GM12878 (cell line): ENCODE measurements at regions not wholly inside any gene's neighbourhood (a gene's known extent, or its start where the extent isn't known, plus 50 kb on each side); places are given as distances from the start of the nearest gene placed in this dataset.

Source experiments
- ATAC-seq: fragments of 200-7000 bp; cut with Tn5 transposase; 3 replicates; pipeline ENCODE4 v1.9.1; 2020; ENCODE audit warnings: mild to moderate bottlenecking, moderate library complexity
- BruUV-seq: library from RNA; stranded (reverse); fragments of 400-500 nt; replicated peaks from 2 replicates; lab custom pipeline; 2021; lab: Mats Ljungman, UMichigan
- CTCF ChIA-PET: fragments of 300-600 bp; sonication (Branson Sonifier 250); formaldehyde crosslinking; extraction: SDS; loops from one replicate; lab custom pipeline; 2021; ENCODE audit warnings: inconsistent platforms; lab: Yijun Ruan, JAX
- POLR2A ChIA-PET: fragments of 350-600 bp; formaldehyde crosslinking; extraction: SDS; loops from one replicate; lab custom pipeline; 2021; ENCODE audit warnings: inconsistent platforms; lab: Charles Lee
- RAD21 ChIA-PET: fragments of 300-600 bp; sonication (Branson Sonifier 250); formaldehyde crosslinking; loops from one replicate; lab custom pipeline; 2023; ENCODE audit warnings: antibody characterized with exemption; ENCODE audit not compliant: unreplicated experiment; lab: Charles Lee
- SMC1A ChIA-PET: fragments of 300-600 bp; sonication (Branson Sonifier 250); formaldehyde crosslinking; loops from one replicate; lab custom pipeline; 2023; ENCODE audit not compliant: unreplicated experiment, uncharacterized antibody; lab: Charles Lee
- DNase-seq: peaks from one replicate; pipeline ENCODE4 v3.0.0-alpha.2; 2011; ENCODE audit warnings: low read depth, low spot score
- FAIRE-seq: peaks from 3 replicates; lab custom pipeline; 2011; peaks lifted over from hg19 to GRCh38; lab: Jason Lieb, UNC
- H2AFZ ChIP-seq: 2 replicates; pipeline ENCODE4 v1.6.0; 2011; ENCODE audit warnings: low read depth, low read length, control low read depth; ENCODE audit not compliant: control insufficient read depth
- H3K27ac ChIP-seq: 2 replicates; pipeline ENCODE4 v1.5.1; 2011; ENCODE audit warnings: control low read depth; ENCODE audit not compliant: control insufficient read depth, insufficient read depth
- H3K27me3 ChIP-seq, 2 experiments: replicated peaks in 1 of 2; 2 replicates each; pipeline versions ENCODE4 v1.6.0 to v1.6.1; 2011; ENCODE audit warnings: low read length in 1 of 2; ENCODE audit not compliant: control insufficient read depth in 2 of 2, insufficient read depth in 2 of 2
- H3K36me3 ChIP-seq, 2 experiments: 2 replicates each; pipeline ENCODE4 v1.5.1; 2011; ENCODE audit warnings: low read length in 1 of 2; ENCODE audit not compliant: control insufficient read depth in 2 of 2, insufficient read depth in 2 of 2
- H3K4me1 ChIP-seq: 2 replicates; pipeline ENCODE4 v1.6.1; 2011; ENCODE audit warnings: mild to moderate bottlenecking, low read length, moderate library complexity, mixed read lengths; ENCODE audit not compliant: control insufficient read depth, insufficient read depth
- H3K4me2 ChIP-seq: 2 replicates; pipeline ENCODE4 v1.6.0; 2011; ENCODE audit warnings: control low read depth; ENCODE audit not compliant: control insufficient read depth, insufficient read depth
- H3K4me3 ChIP-seq: fragments of 200-600 bp; sonication (generic); 2 replicates; pipeline ENCODE4 v1.5.1; 2016
- H3K79me2 ChIP-seq: 2 replicates; pipeline ENCODE4 v1.6.0; 2011; ENCODE audit warnings: low read length; ENCODE audit not compliant: control insufficient read depth, insufficient read depth
- H3K9ac ChIP-seq: 2 replicates; pipeline ENCODE4 v1.8.0; 2011; ENCODE audit warnings: low read length, control low read depth, mixed read lengths; ENCODE audit not compliant: control insufficient read depth, insufficient read depth
- H3K9me3 ChIP-seq: replicated peaks from 3 replicates; pipeline ENCODE4 v1.5.1; 2011; ENCODE audit warnings: mild to moderate bottlenecking, low read length; ENCODE audit not compliant: control insufficient read depth, insufficient read depth
- H4K20me1 ChIP-seq: 2 replicates; pipeline ENCODE4 v1.6.0; 2011; ENCODE audit not compliant: control insufficient read depth, insufficient read depth
- YBX1 ChIP-seq: fragments of 450-650 bp; IDR thresholded peaks from 2 replicates; pipeline ENCODE4 v1.6.1; 2016; ENCODE audit warnings: antibody characterized with exemption
- WGBS: methylation state at CpG from one replicate; pipeline ENCODE4 v1.1.6; 2016; ENCODE audit warnings: low lambda C conversion rate; ENCODE audit not compliant: insufficient replicate concordance, insufficient coverage; ENCODE audit errors: missing lambda C conversion rate; 5-methylcytosine and 5-hydroxymethylcytosine counted together
- in situ Hi-C: fragments of 300-500 bp; cut with MboI; formaldehyde crosslinking; loops from 9 replicates; pipeline ENCODE4 v1.14.3; 2018; ENCODE audit warnings: mixed read lengths
- intact Hi-C: fragments of 100-400 bp; cut with micrococcal nuclease; formaldehyde crosslinking; loops from one replicate; pipeline ENCODE4 v1.14.2; 2022; ENCODE audit not compliant: unreplicated experiment
- TF ChIP-seq, protein P1 (sequence below): IDR thresholded peaks from 2 replicates; pipeline ENCODE4 v1.6.1; 2012; ENCODE audit warnings: mild to moderate bottlenecking, low read depth, low read length
- TF ChIP-seq, protein P2 (sequence below): fragments of 450-650 bp; conservative IDR thresholded peaks from 2 replicates; pipeline ENCODE4 v1.6.1; 2017; ENCODE audit warnings: mild to moderate bottlenecking, moderate library complexity
- TF ChIP-seq, protein P3 (sequence below): fragments of 450-650 bp; IDR thresholded peaks from 2 replicates; pipeline ENCODE4 v1.6.1; 2017; ENCODE audit warnings: mild to moderate bottlenecking, moderate library complexity

- POLR2A ChIA-PET: no interaction called here
- 4% methylated on average over 5 of the region's 5 CpGs for WGBS
- H3K4me1 ChIP-seq: no peaks in the 10 kb centered on the region
- RAD21 ChIA-PET: no interaction called here
- CTCF ChIA-PET: no interaction called here
- no peak for FAIRE-seq
- TF ChIP-seq, protein P1, sequence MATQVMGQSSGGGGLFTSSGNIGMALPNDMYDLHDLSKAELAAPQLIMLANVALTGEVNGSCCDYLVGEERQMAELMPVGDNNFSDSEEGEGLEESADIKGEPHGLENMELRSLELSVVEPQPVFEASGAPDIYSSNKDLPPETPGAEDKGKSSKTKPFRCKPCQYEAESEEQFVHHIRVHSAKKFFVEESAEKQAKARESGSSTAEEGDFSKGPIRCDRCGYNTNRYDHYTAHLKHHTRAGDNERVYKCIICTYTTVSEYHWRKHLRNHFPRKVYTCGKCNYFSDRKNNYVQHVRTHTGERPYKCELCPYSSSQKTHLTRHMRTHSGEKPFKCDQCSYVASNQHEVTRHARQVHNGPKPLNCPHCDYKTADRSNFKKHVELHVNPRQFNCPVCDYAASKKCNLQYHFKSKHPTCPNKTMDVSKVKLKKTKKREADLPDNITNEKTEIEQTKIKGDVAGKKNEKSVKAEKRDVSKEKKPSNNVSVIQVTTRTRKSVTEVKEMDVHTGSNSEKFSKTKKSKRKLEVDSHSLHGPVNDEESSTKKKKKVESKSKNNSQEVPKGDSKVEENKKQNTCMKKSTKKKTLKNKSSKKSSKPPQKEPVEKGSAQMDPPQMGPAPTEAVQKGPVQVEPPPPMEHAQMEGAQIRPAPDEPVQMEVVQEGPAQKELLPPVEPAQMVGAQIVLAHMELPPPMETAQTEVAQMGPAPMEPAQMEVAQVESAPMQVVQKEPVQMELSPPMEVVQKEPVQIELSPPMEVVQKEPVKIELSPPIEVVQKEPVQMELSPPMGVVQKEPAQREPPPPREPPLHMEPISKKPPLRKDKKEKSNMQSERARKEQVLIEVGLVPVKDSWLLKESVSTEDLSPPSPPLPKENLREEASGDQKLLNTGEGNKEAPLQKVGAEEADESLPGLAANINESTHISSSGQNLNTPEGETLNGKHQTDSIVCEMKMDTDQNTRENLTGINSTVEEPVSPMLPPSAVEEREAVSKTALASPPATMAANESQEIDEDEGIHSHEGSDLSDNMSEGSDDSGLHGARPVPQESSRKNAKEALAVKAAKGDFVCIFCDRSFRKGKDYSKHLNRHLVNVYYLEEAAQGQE: peak; percentile 46; the same call in 1 of the 2 replicates
- TF ChIP-seq, protein P2, sequence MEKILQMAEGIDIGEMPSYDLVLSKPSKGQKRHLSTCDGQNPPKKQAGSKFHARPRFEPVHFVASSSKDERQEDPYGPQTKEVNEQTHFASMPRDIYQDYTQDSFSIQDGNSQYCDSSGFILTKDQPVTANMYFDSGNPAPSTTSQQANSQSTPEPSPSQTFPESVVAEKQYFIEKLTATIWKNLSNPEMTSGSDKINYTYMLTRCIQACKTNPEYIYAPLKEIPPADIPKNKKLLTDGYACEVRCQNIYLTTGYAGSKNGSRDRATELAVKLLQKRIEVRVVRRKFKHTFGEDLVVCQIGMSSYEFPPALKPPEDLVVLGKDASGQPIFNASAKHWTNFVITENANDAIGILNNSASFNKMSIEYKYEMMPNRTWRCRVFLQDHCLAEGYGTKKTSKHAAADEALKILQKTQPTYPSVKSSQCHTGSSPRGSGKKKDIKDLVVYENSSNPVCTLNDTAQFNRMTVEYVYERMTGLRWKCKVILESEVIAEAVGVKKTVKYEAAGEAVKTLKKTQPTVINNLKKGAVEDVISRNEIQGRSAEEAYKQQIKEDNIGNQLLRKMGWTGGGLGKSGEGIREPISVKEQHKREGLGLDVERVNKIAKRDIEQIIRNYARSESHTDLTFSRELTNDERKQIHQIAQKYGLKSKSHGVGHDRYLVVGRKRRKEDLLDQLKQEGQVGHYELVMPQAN: no peak
- TF ChIP-seq, protein P3, sequence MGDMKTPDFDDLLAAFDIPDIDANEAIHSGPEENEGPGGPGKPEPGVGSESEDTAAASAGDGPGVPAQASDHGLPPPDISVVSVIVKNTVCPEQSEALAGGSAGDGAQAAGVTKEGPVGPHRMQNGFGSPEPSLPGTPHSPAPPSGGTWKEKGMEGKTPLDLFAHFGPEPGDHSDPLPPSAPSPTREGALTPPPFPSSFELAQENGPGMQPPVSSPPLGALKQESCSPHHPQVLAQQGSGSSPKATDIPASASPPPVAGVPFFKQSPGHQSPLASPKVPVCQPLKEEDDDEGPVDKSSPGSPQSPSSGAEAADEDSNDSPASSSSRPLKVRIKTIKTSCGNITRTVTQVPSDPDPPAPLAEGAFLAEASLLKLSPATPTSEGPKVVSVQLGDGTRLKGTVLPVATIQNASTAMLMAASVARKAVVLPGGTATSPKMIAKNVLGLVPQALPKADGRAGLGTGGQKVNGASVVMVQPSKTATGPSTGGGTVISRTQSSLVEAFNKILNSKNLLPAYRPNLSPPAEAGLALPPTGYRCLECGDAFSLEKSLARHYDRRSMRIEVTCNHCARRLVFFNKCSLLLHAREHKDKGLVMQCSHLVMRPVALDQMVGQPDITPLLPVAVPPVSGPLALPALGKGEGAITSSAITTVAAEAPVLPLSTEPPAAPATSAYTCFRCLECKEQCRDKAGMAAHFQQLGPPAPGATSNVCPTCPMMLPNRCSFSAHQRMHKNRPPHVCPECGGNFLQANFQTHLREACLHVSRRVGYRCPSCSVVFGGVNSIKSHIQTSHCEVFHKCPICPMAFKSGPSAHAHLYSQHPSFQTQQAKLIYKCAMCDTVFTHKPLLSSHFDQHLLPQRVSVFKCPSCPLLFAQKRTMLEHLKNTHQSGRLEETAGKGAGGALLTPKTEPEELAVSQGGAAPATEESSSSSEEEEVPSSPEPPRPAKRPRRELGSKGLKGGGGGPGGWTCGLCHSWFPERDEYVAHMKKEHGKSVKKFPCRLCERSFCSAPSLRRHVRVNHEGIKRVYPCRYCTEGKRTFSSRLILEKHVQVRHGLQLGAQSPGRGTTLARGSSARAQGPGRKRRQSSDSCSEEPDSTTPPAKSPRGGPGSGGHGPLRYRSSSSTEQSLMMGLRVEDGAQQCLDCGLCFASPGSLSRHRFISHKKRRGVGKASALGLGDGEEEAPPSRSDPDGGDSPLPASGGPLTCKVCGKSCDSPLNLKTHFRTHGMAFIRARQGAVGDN: no peak
- TF ChIP-seq YBX1: no peak
- TF ChIP-seq, all 136 proteins: peak for 1
- Histone ChIP-seq H4K20me1 (no peaks in the 10 kb centered on the region), H3K4me3 (no peak overlapping the region), H2AFZ (no peak overlapping the region), H3K9me3 (no peaks in the 10 kb centered on the region; the same call in 2 of the 3 replicates), H3K27ac (no peak overlapping the region), H3K9ac (no peak overlapping the region), H3K27me3 (no peaks in the 10 kb centered on the region), H3K36me3 (no peaks in the 10 kb centered on the region), H3K79me2 (no peaks in the 10 kb centered on the region), H3K4me2 (no peak overlapping the region)
- DNase-seq (no peak), ATAC-seq (no peak)
- intact Hi-C loops: no loop called here
- in situ Hi-C loops: no loop called here
- BruUV-seq: no TSS peak
- SMC1A ChIA-PET: no interaction called here
These were observed 142.4 kb upstream of the SOX9 start for GRCh38 chr17:71978435-71978834.
